Liver (tissue), 3 donors: ENCODE measurements at regions not wholly inside any gene's neighbourhood (a gene's known extent, or its start where the extent isn't known, plus 50 kb on each side); places are given as distances from the start of the nearest gene placed in this dataset.

Source experiments
- EGR1 ChIP-seq, 2 donors: IDR thresholded peaks; 2 replicates each; pipeline ENCODE4 v1.6.1; 2016 to 2018; ENCODE audit warnings: antibody characterized with exemption in 2 of 2, low read depth in 2 of 2
- FOXA1 ChIP-seq: IDR thresholded peaks from 2 replicates; pipeline ENCODE4 v1.6.1; 2016; ENCODE audit warnings: antibody characterized with exemption
- GABPA ChIP-seq, 2 donors: IDR thresholded peaks in 1 of 2; conservative IDR thresholded peaks in 1 of 2; 2 replicates each; pipeline ENCODE4 v1.6.1; 2016; ENCODE audit warnings: antibody characterized with exemption in 2 of 2, mild to moderate bottlenecking in 1 of 2, moderate library complexity in 1 of 2
- HNF4A ChIP-seq, 2 donors: conservative IDR thresholded peaks; 2 replicates each; pipeline ENCODE4 v1.6.1; 2016; ENCODE audit warnings: antibody characterized with exemption in 2 of 2, mild to moderate bottlenecking in 2 of 2
- JUND ChIP-seq, 2 donors: IDR thresholded peaks; 2 replicates each; pipeline ENCODE4 v1.6.1; 2016; ENCODE audit warnings: antibody characterized with exemption in 2 of 2
- NR2F2 ChIP-seq: IDR thresholded peaks from 2 replicates; pipeline ENCODE4 v1.6.1; 2016; ENCODE audit warnings: antibody characterized with exemption
- RXRA ChIP-seq, 2 donors: IDR thresholded peaks; 2 replicates each; pipeline ENCODE4 v1.6.1; 2017 to 2018; ENCODE audit warnings: antibody characterized with exemption in 2 of 2, mild to moderate bottlenecking in 1 of 2
- SP1 ChIP-seq: IDR thresholded peaks from 2 replicates; pipeline ENCODE4 v1.6.1; 2018; ENCODE audit warnings: antibody characterized with exemption, mild to moderate bottlenecking
- TF ChIP-seq, protein P1 (sequence below): fragments of 150-350 bp; IDR thresholded peaks from 2 replicates; pipeline ENCODE4 v1.5.1; 2017; ENCODE audit warnings: improper control_type of control experiment, low read depth, low read length; ENCODE audit not compliant: missing input control
- TF ChIP-seq, protein P2 (sequence below): IDR thresholded peaks from 2 replicates; pipeline ENCODE4 v1.6.1; 2016; ENCODE audit warnings: antibody characterized with exemption
- TF ChIP-seq, protein P3 (sequence below): IDR thresholded peaks from 2 replicates; pipeline ENCODE4 v1.6.1; 2016; ENCODE audit warnings: antibody characterized with exemption
- TF ChIP-seq, protein P4 (sequence below): IDR thresholded peaks from 2 replicates; pipeline ENCODE4 v1.6.1; 2016; ENCODE audit warnings: antibody characterized with exemption, mild to moderate bottlenecking
- donor health status: healthy.
- donor health status: healthy.

DNA sequence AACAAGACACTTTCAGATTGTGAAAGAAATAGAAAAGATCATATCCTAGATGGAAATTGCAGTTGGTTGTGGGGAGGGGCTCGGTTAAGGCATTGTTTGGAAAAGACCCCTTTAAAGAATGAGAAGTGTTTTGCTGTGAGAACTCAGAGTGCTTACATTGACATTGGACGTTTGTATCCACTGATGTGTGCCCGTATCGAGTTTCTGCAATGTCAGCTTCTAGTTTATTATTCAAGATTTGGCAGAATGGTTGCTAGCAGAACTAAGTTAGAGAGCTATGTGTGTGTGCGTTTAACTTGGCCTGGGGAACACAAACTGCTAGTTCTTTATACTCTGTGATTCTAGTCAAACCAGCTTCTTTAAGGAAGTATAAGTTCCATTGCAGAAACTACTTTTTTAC lies 2702.5 kb downstream of the PCDH7 start:
- TF ChIP-seq, protein P1, sequence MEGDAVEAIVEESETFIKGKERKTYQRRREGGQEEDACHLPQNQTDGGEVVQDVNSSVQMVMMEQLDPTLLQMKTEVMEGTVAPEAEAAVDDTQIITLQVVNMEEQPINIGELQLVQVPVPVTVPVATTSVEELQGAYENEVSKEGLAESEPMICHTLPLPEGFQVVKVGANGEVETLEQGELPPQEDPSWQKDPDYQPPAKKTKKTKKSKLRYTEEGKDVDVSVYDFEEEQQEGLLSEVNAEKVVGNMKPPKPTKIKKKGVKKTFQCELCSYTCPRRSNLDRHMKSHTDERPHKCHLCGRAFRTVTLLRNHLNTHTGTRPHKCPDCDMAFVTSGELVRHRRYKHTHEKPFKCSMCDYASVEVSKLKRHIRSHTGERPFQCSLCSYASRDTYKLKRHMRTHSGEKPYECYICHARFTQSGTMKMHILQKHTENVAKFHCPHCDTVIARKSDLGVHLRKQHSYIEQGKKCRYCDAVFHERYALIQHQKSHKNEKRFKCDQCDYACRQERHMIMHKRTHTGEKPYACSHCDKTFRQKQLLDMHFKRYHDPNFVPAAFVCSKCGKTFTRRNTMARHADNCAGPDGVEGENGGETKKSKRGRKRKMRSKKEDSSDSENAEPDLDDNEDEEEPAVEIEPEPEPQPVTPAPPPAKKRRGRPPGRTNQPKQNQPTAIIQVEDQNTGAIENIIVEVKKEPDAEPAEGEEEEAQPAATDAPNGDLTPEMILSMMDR = no peak
- TF ChIP-seq SP1 (no peak), HNF4A (conservative IDR thresholded peaks at IDR 0.05) (no peak), NR2F2 (no peak), GABPA (IDR thresholded peaks at IDR 0.05 in 1 of 2, conservative IDR thresholded peaks at IDR 0.05 in 1 of 2) (no peak), EGR1 (IDR thresholded peaks at IDR 0.05; ENCODE audit: low read depth in 2 of 2) (no peak), FOXA1 (no peak), JUND (IDR thresholded peaks at IDR 0.05) (no peak), RXRA (IDR thresholded peaks at IDR 0.05) (no peak)
- TF ChIP-seq, protein P2, sequence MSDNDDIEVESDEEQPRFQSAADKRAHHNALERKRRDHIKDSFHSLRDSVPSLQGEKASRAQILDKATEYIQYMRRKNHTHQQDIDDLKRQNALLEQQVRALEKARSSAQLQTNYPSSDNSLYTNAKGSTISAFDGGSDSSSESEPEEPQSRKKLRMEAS = no peak
- TF ChIP-seq, protein P3, sequence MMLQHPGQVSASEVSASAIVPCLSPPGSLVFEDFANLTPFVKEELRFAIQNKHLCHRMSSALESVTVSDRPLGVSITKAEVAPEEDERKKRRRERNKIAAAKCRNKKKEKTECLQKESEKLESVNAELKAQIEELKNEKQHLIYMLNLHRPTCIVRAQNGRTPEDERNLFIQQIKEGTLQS = no peak
- TF ChIP-seq, protein P4, sequence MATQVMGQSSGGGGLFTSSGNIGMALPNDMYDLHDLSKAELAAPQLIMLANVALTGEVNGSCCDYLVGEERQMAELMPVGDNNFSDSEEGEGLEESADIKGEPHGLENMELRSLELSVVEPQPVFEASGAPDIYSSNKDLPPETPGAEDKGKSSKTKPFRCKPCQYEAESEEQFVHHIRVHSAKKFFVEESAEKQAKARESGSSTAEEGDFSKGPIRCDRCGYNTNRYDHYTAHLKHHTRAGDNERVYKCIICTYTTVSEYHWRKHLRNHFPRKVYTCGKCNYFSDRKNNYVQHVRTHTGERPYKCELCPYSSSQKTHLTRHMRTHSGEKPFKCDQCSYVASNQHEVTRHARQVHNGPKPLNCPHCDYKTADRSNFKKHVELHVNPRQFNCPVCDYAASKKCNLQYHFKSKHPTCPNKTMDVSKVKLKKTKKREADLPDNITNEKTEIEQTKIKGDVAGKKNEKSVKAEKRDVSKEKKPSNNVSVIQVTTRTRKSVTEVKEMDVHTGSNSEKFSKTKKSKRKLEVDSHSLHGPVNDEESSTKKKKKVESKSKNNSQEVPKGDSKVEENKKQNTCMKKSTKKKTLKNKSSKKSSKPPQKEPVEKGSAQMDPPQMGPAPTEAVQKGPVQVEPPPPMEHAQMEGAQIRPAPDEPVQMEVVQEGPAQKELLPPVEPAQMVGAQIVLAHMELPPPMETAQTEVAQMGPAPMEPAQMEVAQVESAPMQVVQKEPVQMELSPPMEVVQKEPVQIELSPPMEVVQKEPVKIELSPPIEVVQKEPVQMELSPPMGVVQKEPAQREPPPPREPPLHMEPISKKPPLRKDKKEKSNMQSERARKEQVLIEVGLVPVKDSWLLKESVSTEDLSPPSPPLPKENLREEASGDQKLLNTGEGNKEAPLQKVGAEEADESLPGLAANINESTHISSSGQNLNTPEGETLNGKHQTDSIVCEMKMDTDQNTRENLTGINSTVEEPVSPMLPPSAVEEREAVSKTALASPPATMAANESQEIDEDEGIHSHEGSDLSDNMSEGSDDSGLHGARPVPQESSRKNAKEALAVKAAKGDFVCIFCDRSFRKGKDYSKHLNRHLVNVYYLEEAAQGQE = no peak
